Spinal cord (tissue), 9 donors: ENCODE measurements at regions not wholly inside any gene's neighbourhood (a gene's known extent, or its start where the extent isn't known, plus 50 kb on each side); places are given as distances from the start of the nearest gene placed in this dataset.

Experiments used
- DNase-seq, 6 donors: peaks; one replicate each; pipeline versions ENCODE4 v3.0.0 to v3.0.0-alpha.2; 2013 to 2015; ENCODE audit warnings: low spot score in 6 of 6, low read depth in 4 of 6
- H3K27ac ChIP-seq: one replicate; pipeline ENCODE4 v1.5.1; 2013; ENCODE audit warnings: low read depth, low read length, control low read depth
- H3K27me3 ChIP-seq: one replicate; pipeline ENCODE4 v1.6.1; 2013; ENCODE audit warnings: low read length; ENCODE audit not compliant: control insufficient read depth, insufficient read depth
- H3K36me3 ChIP-seq: one replicate; pipeline ENCODE4 v1.6.1; 2013; ENCODE audit warnings: low read length; ENCODE audit not compliant: control insufficient read depth, insufficient read depth
- H3K4me1 ChIP-seq: one replicate; pipeline ENCODE4 v1.6.1; 2013; ENCODE audit warnings: low read length; ENCODE audit not compliant: control insufficient read depth, insufficient read depth
- H3K4me3 ChIP-seq: one replicate; pipeline ENCODE4 v1.5.1; 2013; ENCODE audit warnings: low read depth, low read length, control low read depth
- H3K9me3 ChIP-seq: one replicate; pipeline ENCODE4 v1.6.1; 2013; ENCODE audit warnings: low read length; ENCODE audit not compliant: control insufficient read depth, insufficient read depth
- WGBS: methylation state at CpG from one replicate; pipeline ENCODE4 v1.1.5; 2013; ENCODE audit warnings: missing lambda C conversion rate; ENCODE audit not compliant: insufficient coverage; 5-methylcytosine and 5-hydroxymethylcytosine counted together
- donor health status: healthy.

- Histone ChIP-seq H3K4me1 (peaks cover 13% of the 10 kb centered on the region), H3K36me3 (no peaks in the 10 kb centered on the region), H3K4me3 (no peak overlapping the region), H3K27me3 (peaks cover 8% of the 10 kb centered on the region), H3K27ac (no peak overlapping the region), H3K9me3 (no peaks in the 10 kb centered on the region)
- DNase-seq, result no peak
- 83% methylated on average over 8 of the region's 11 CpGs for WGBS
Measured at GRCh38 chr16:79312502-79312901, 288.0 kb downstream of the MAF start.

GRCh38 chr16:79310710-79311109 lies 289.8 kb downstream of the MAF start:
- DNase-seq, result peak in 2 of 6 donors; percentile 62 to 72
- H3K27ac ChIP-seq, result no peak overlapping the region
- WGBS, result 31% methylated on average over 7 of the region's 7 CpGs

GRCh38 chr16:79309606-79310005 lies 290.9 kb downstream of the MAF start:
- H3K36me3 ChIP-seq, result no peaks in the 10 kb centered on the region
- peaks cover 10% of the 10 kb centered on the region for H3K27me3 ChIP-seq
- H3K4me1 ChIP-seq, result peaks cover 13% of the 10 kb centered on the region
- H3K4me3 ChIP-seq, result no peak overlapping the region
- no peak for DNase-seq
- 80% methylated on average over 2 of the region's 6 CpGs for WGBS
- no peaks in the 10 kb centered on the region for H3K9me3 ChIP-seq
- H3K27ac ChIP-seq, result no peak overlapping the region

More at GRCh38 chr16:79310710-79311109, 289.8 kb downstream of the MAF start:
- Histone ChIP-seq H3K4me3 (no peak overlapping the region), H3K9me3 (no peaks in the 10 kb centered on the region), H3K4me1 (peaks cover 13% of the 10 kb centered on the region), H3K36me3 (no peaks in the 10 kb centered on the region), H3K27me3 (peaks cover 8% of the 10 kb centered on the region)

- Histone ChIP-seq H3K27me3 (peaks cover 12% of the 10 kb centered on the region), H3K4me3 (no peak overlapping the region), H3K36me3 (no peaks in the 10 kb centered on the region), H3K27ac (no peak overlapping the region), H3K9me3 (no peaks in the 10 kb centered on the region), H3K4me1 (peaks cover 13% of the 10 kb centered on the region)
- no peak for DNase-seq
- 91% methylated on average over 6 of the region's 10 CpGs for WGBS
Measured at GRCh38 chr16:79307214-79307613, 293.3 kb downstream of the MAF start.

- DNase-seq, result no peak
- Histone ChIP-seq H3K27ac (no peak overlapping the region), H3K4me3 (no peak overlapping the region), H3K9me3 (no peaks in the 10 kb centered on the region), H3K36me3 (no peaks in the 10 kb centered on the region), H3K4me1 (peaks cover 3% of the 10 kb centered on the region), H3K27me3 (peaks cover 14% of the 10 kb centered on the region)
- 55% methylated on average over 8 of the region's 10 CpGs for WGBS
Measured at GRCh38 chr16:79305074-79305473, 295.5 kb downstream of the MAF start.

GRCh38 chr16:79303959-79304387 lies 296.6 kb downstream of the MAF start:
- WGBS, result 60% methylated on average over 4 of the region's 8 CpGs
- H3K27me3 ChIP-seq, result peaks cover 14% of the 10 kb centered on the region
- no peaks in the 10 kb centered on the region for H3K9me3 ChIP-seq
- peak in 1 of 6 donors; percentile 85 for DNase-seq
- H3K4me1 ChIP-seq, result peaks cover 11% of the 10 kb centered on the region
- no peak overlapping the region for H3K4me3 ChIP-seq
- H3K27ac ChIP-seq, result no peak overlapping the region
- no peaks in the 10 kb centered on the region for H3K36me3 ChIP-seq

- WGBS, result 77% methylated on average over 2 of the region's 3 CpGs
Measured at GRCh38 chr16:79303206-79303605, 297.3 kb downstream of the MAF start.

GRCh38 chr16:79302731-79303130 lies 297.8 kb downstream of the MAF start:
- H3K4me3 ChIP-seq, result no peak overlapping the region
- no peak overlapping the region for H3K27ac ChIP-seq
- peaks cover 12% of the 10 kb centered on the region for H3K27me3 ChIP-seq
- peak in 2 of 6 donors; percentile 86 to 92 for DNase-seq
- H3K4me1 ChIP-seq, result peaks cover 16% of the 10 kb centered on the region
- WGBS, result no CpG with 5 or more reads among the region's 7 CpGs
- H3K36me3 ChIP-seq, result no peaks in the 10 kb centered on the region
- H3K9me3 ChIP-seq, result no peaks in the 10 kb centered on the region

More at GRCh38 chr16:79303206-79303605, 297.3 kb downstream of the MAF start:
- DNase-seq, result no peak
- Histone ChIP-seq H3K27me3 (peaks cover 12% of the 10 kb centered on the region), H3K4me1 (peaks cover 16% of the 10 kb centered on the region), H3K4me3 (no peak overlapping the region), H3K27ac (no peak overlapping the region), H3K9me3 (no peaks in the 10 kb centered on the region), H3K36me3 (no peaks in the 10 kb centered on the region)

- no peak overlapping the region for H3K4me3 ChIP-seq
- H3K9me3 ChIP-seq, result no peaks in the 10 kb centered on the region
- peaks cover 16% of the 10 kb centered on the region for H3K4me1 ChIP-seq
- no peak overlapping the region for H3K27ac ChIP-seq
- no peak for DNase-seq
- H3K36me3 ChIP-seq, result no peaks in the 10 kb centered on the region
- WGBS, result 46% methylated on average over 11 of the region's 12 CpGs
- peaks cover 12% of the 10 kb centered on the region for H3K27me3 ChIP-seq
Measured at GRCh38 chr16:79301051-79301450, 299.5 kb downstream of the MAF start.

GRCh38 chr16:79298894-79299799 lies 301.4 kb downstream of the MAF start:
- peaks cover 12% of the 10 kb centered on the region for H3K27me3 ChIP-seq
- DNase-seq, result no peak

More at GRCh38 chr16:79298894-79299799, 301.4 kb downstream of the MAF start:
- H3K27ac ChIP-seq, result no peak overlapping the region
- WGBS, result 62% methylated on average over 8 of the region's 16 CpGs
- no peaks in the 10 kb centered on the region for H3K36me3 ChIP-seq
- no peaks in the 10 kb centered on the region for H3K9me3 ChIP-seq
- H3K4me3 ChIP-seq, result no peak overlapping the region
- peaks cover 16% of the 10 kb centered on the region for H3K4me1 ChIP-seq
